ENCODE measurements at regions not wholly inside any gene's neighbourhood (a gene's known extent, or its start where the extent isn't known, plus 50 kb on each side); places are given as distances from the start of the nearest gene placed in this dataset.

DNA sequence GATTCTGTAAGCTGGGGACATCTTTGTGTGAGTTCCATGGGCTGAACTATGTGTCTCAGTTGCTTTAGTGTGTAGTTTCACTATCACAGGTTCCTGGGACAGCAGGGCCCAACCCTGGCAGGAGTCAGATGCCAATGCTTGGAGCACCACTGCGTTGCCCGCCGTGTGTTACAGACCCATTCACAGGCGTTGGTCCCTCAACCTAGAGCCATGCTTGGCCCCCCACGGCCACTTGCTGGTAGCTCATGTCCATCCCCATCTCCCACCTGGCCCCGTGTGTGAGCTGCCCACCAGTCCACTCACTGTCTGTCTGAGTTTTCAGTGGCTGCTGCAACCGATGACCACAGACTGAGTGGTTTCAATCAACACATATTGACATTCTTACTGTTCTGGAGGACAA is 546.9 kb downstream of the TCERG1L start:
- H3K9ac ChIP-seq (ENCODE audit: low read length): no peak overlapping the region
- no peak overlapping the region for H3K4me3 ChIP-seq (ENCODE audit: low read length)
- H3K4me1 ChIP-seq (ENCODE audit: control insufficient read depth, low read depth, low read length): no peaks in the 10 kb centered on the region
- H3K9me3 ChIP-seq (ENCODE audit: control insufficient read depth, low read depth, low read length): peaks cover 3% of the 10 kb centered on the region
- no peaks in the 10 kb centered on the region for H3K36me3 ChIP-seq (ENCODE audit: control insufficient read depth, low read depth, low read length)
- no peaks in the 10 kb centered on the region for H3K27me3 ChIP-seq (ENCODE audit: control insufficient read depth, insufficient read depth, low read length)
- no peak overlapping the region for H3K27ac ChIP-seq (ENCODE audit: low read length)

DNA sequence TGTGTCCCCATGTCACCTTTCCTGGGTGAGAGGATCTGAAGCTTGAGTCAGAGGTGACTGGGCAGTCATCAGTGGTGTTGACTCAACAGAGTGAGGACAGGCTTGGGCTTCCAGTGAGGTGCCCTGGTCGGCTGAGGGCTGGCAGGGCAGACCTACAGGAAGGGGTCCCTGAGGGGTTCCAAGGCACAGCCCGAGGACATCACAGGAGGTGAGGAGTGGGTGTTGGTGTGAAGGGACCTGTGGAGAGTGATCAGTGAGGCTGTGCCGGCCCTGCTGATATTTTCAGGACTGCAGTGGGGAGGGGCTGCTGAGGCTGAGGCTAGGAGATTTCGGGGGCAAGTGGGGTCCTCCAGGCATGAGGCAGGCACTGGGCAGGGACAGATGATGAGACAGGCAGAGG is 545.5 kb downstream of the TCERG1L start:
- Histone ChIP-seq H3K4me1 (ENCODE audit: control insufficient read depth, low read depth, low read length) (no peaks in the 10 kb centered on the region), H3K9me3 (ENCODE audit: control insufficient read depth, low read depth, low read length) (peaks cover 3% of the 10 kb centered on the region), H3K27me3 (ENCODE audit: control insufficient read depth, insufficient read depth, low read length) (no peaks in the 10 kb centered on the region), H3K9ac (ENCODE audit: low read length) (no peak overlapping the region), H3K36me3 (ENCODE audit: control insufficient read depth, low read depth, low read length) (no peaks in the 10 kb centered on the region), H3K27ac (ENCODE audit: low read length) (no peak overlapping the region), H3K4me3 (ENCODE audit: low read length) (no peak overlapping the region)

DNA sequence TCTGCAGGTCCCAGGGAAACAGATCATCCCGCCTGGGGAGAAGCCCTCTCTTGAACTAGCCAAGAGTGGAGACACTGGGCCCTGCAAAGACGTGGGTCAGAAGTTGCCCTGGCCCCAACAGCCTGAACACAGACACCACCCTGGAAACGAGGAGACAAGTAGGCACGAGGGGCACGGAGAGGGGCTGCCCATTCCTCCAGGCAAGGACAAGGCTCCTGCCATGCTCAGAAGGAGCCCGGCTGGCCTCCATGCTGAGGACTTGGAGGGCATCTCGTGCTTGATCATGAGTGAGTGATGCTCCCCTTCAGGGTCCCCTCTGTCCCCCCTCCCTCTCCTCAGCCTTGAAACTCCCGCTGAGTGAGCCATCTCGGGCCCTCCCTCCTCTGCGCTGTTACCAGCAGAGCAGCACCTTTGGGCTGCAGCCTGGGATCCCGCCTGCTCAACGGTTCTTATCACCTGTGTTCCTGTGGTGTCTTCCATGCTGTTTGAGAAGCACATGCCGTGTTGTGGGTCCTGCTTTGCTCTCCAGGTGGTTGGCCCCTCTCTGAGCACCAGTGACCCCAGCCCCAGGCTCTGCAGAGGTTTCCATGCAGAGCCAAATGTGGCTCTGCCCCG is 544.3 kb downstream of the TCERG1L start:
- no peak overlapping the region for H3K4me3 ChIP-seq (ENCODE audit: low read length)
- no peak overlapping the region for H3K9ac ChIP-seq (ENCODE audit: low read length)
- no peaks in the 10 kb centered on the region for H3K4me1 ChIP-seq (ENCODE audit: control insufficient read depth, low read depth, low read length)
- H3K27ac ChIP-seq (ENCODE audit: low read length): no peak overlapping the region
- H3K27me3 ChIP-seq (ENCODE audit: control insufficient read depth, insufficient read depth, low read length): no peaks in the 10 kb centered on the region
- H3K36me3 ChIP-seq (ENCODE audit: control insufficient read depth, low read depth, low read length): no peaks in the 10 kb centered on the region
- H3K9me3 ChIP-seq (ENCODE audit: control insufficient read depth, low read depth, low read length): peaks cover 3% of the 10 kb centered on the region

- no peaks in the 10 kb centered on the region for H3K27me3 ChIP-seq (ENCODE audit: control insufficient read depth, insufficient read depth, low read length)
- no peak overlapping the region for H3K27ac ChIP-seq (ENCODE audit: low read length)
- H3K9ac ChIP-seq (ENCODE audit: low read length): no peak overlapping the region
- H3K4me1 ChIP-seq (ENCODE audit: control insufficient read depth, low read depth, low read length): no peaks in the 10 kb centered on the region
- no peak overlapping the region for H3K4me3 ChIP-seq (ENCODE audit: low read length)
- H3K9me3 ChIP-seq (ENCODE audit: control insufficient read depth, low read depth, low read length): peaks cover 3% of the 10 kb centered on the region
- H3K36me3 ChIP-seq (ENCODE audit: control insufficient read depth, low read depth, low read length): no peaks in the 10 kb centered on the region
Observed at GRCh38 chr10:130769146-130770017, 542.1 kb downstream of the TCERG1L start.

DNA sequence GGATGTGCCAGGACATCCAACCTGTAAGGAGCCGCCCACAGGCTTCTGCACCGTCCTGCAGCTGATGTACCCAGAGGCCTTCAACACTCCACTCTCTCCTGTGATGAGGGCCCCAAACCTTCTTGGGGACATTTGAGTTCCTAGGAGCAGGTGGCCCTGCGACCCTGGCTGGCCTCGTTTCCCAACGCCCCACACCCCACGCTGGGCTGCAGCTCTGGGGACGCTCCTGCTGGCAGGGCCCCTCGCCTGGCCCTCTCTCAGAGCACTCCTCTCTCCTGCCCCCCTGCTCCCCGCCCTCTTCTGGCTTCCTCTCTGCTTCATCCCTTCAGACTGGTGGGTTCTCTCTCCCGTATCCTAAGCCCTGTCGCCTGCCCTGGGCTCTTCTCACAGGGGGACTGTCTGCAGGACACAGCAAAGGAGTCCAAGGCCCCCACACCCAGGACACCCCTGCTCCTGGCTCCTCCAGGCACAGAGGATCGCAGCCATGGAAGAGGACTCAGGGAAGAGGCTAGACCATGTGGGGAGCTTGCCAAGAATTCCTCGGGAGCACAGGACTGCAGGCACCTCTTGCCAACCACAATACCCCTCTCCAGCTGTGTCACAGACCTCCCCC is 541.4 kb downstream of the TCERG1L start:
- H3K4me3 ChIP-seq (ENCODE audit: low read length): no peak overlapping the region

DNA sequence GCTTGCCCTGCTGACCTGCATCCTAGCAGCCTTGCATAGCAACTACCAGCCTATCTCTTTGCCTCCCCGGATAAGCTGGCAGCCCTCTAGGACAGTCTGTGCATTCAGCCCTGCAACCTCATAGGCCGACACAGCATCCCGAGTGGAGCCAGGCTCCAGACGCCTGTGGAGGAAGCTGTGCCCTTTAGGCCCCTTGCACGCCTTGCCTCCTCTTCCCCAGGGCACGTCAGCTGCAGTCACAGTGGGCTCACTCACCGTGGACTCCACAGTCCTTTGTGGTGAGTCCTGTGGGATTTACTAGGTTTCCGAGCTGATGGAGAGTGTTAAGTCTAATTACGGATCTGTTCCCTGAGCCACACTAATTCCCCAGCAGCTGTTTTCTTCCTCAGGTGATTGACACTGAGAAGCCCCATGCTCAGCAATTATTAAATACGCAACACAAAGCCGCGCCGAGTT is 540.0 kb downstream of the TCERG1L start:
- no peak overlapping the region for H3K9ac ChIP-seq (ENCODE audit: low read length)
- no peaks in the 10 kb centered on the region for H3K27me3 ChIP-seq (ENCODE audit: control insufficient read depth, insufficient read depth, low read length)
- no peak overlapping the region for H3K27ac ChIP-seq (ENCODE audit: low read length)
- peaks cover 3% of the 10 kb centered on the region for H3K9me3 ChIP-seq (ENCODE audit: control insufficient read depth, low read depth, low read length)
- no peak overlapping the region for H3K4me3 ChIP-seq (ENCODE audit: low read length)
- no peaks in the 10 kb centered on the region for H3K4me1 ChIP-seq (ENCODE audit: control insufficient read depth, low read depth, low read length)
- H3K36me3 ChIP-seq (ENCODE audit: control insufficient read depth, low read depth, low read length): no peaks in the 10 kb centered on the region

More for the DNA sequence above, 541.4 kb downstream of the TCERG1L start:
- H3K9ac ChIP-seq (ENCODE audit: low read length): no peak overlapping the region
- H3K9me3 ChIP-seq (ENCODE audit: control insufficient read depth, low read depth, low read length): peaks cover 3% of the 10 kb centered on the region
- H3K27ac ChIP-seq (ENCODE audit: low read length): no peak overlapping the region
- H3K36me3 ChIP-seq (ENCODE audit: control insufficient read depth, low read depth, low read length): no peaks in the 10 kb centered on the region
- H3K27me3 ChIP-seq (ENCODE audit: control insufficient read depth, insufficient read depth, low read length): no peaks in the 10 kb centered on the region
- no peaks in the 10 kb centered on the region for H3K4me1 ChIP-seq (ENCODE audit: control insufficient read depth, low read depth, low read length)

DNA sequence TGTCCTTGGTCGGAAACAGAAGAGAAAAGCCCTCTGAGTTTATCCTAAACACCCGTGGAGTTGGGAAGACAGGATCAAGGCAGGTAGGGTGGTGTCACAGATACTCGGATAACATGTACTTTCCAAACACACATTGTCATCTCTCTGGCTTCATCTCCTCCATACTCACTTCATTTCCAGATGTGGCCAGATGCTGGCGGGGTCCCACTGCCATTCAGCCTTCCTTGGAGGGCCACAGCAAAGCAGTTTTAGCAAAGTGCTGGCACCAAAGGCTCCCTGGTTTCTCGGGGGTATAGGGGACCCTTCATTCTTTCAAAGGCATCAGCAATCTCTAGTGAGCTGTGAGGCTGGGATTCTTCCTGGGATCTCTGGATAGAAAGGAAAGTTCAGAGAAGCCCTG is 539.5 kb downstream of the TCERG1L start:
- H3K36me3 ChIP-seq (ENCODE audit: control insufficient read depth, low read depth, low read length): no peaks in the 10 kb centered on the region
- no peak overlapping the region for H3K4me3 ChIP-seq (ENCODE audit: low read length)
- peaks cover 3% of the 10 kb centered on the region for H3K9me3 ChIP-seq (ENCODE audit: control insufficient read depth, low read depth, low read length)
- H3K9ac ChIP-seq (ENCODE audit: low read length): no peak overlapping the region
- H3K27me3 ChIP-seq (ENCODE audit: control insufficient read depth, insufficient read depth, low read length): no peaks in the 10 kb centered on the region
- H3K4me1 ChIP-seq (ENCODE audit: control insufficient read depth, low read depth, low read length): no peaks in the 10 kb centered on the region
- H3K27ac ChIP-seq (ENCODE audit: low read length): no peak overlapping the region

- H3K27ac ChIP-seq (ENCODE audit: low read length): no peak overlapping the region
- H3K4me1 ChIP-seq (ENCODE audit: control insufficient read depth, low read depth, low read length): no peaks in the 10 kb centered on the region
- no peaks in the 10 kb centered on the region for H3K36me3 ChIP-seq (ENCODE audit: control insufficient read depth, low read depth, low read length)
- peaks cover 3% of the 10 kb centered on the region for H3K9me3 ChIP-seq (ENCODE audit: control insufficient read depth, low read depth, low read length)
- H3K27me3 ChIP-seq (ENCODE audit: control insufficient read depth, insufficient read depth, low read length): no peaks in the 10 kb centered on the region
- no peak overlapping the region for H3K9ac ChIP-seq (ENCODE audit: low read length)
- H3K4me3 ChIP-seq (ENCODE audit: low read length): no peak overlapping the region
Observed at GRCh38 chr10:130772676-130773075, 538.8 kb downstream of the TCERG1L start.

DNA sequence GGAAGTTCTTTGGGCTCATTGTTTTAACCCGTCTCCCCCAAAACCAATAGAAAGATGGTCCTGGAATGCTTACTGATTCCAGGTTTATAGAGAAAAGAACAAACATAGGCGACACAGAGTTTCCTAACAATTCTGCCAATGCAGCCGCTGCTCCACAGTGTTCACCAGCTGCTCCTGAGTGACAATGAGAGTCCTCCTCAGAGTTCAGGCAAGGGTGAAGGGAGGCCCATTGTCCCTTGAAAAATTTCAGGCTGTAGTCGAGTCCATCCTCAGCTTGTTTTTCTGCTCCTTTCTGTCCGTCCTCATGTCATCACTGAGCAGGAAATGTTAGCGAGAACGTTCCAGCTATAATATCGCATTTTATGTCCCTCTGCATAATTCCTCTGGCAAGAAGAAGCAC is 537.6 kb downstream of the TCERG1L start:
- Histone ChIP-seq H3K4me1 (ENCODE audit: control insufficient read depth, low read depth, low read length) (no peaks in the 10 kb centered on the region), H3K4me3 (ENCODE audit: low read length) (no peak overlapping the region), H3K9me3 (ENCODE audit: control insufficient read depth, low read depth, low read length) (peaks cover under 1% of the 10 kb centered on the region), H3K9ac (ENCODE audit: low read length) (no peak overlapping the region), H3K27ac (ENCODE audit: low read length) (no peak overlapping the region), H3K27me3 (ENCODE audit: control insufficient read depth, insufficient read depth, low read length) (no peaks in the 10 kb centered on the region), H3K36me3 (ENCODE audit: control insufficient read depth, low read depth, low read length) (no peaks in the 10 kb centered on the region)

GRCh38 chr10:130774871-130775270 is 536.6 kb downstream of the TCERG1L start:
- Histone ChIP-seq H3K27ac (ENCODE audit: low read length) (no peak overlapping the region), H3K27me3 (ENCODE audit: control insufficient read depth, insufficient read depth, low read length) (no peaks in the 10 kb centered on the region), H3K4me1 (ENCODE audit: control insufficient read depth, low read depth, low read length) (no peaks in the 10 kb centered on the region)

DNA sequence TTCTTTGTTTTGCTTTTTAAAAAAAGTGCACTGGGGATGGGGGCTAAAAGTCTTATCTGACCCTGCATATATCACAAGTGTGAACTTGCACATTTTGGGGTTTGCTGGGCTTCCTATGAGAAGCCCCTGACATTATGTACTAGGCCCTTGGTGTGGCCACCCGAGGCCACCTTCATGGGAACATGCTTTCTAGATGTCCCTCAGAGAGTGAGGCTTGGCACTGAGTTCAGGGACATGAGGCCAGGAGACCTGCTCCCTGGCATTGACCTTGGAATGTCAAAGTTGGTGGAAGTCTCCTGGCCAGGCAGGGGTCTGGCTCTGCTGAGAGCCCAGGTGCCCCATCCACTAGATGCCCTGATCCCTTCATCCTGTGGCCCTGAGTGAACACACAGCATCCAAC is 536.2 kb downstream of the TCERG1L start:
- Histone ChIP-seq H3K9ac (ENCODE audit: low read length) (no peak overlapping the region), H3K36me3 (ENCODE audit: control insufficient read depth, low read depth, low read length) (no peaks in the 10 kb centered on the region), H3K27me3 (ENCODE audit: control insufficient read depth, insufficient read depth, low read length) (no peaks in the 10 kb centered on the region), H3K4me3 (ENCODE audit: low read length) (no peak overlapping the region), H3K9me3 (ENCODE audit: control insufficient read depth, low read depth, low read length) (no peaks in the 10 kb centered on the region), H3K27ac (ENCODE audit: low read length) (no peak overlapping the region), H3K4me1 (ENCODE audit: control insufficient read depth, low read depth, low read length) (no peaks in the 10 kb centered on the region)

More at GRCh38 chr10:130774871-130775270, 536.6 kb downstream of the TCERG1L start:
- Histone ChIP-seq H3K4me3 (ENCODE audit: low read length) (no peak overlapping the region), H3K9me3 (ENCODE audit: control insufficient read depth, low read depth, low read length) (no peaks in the 10 kb centered on the region), H3K9ac (ENCODE audit: low read length) (no peak overlapping the region), H3K36me3 (ENCODE audit: control insufficient read depth, low read depth, low read length) (no peaks in the 10 kb centered on the region)

Data from iPS-18a (cell line).